NB4 (cell line): ENCODE measurements at regions not wholly inside any gene's neighbourhood (a gene's known extent, or its start where the extent isn't known, plus 50 kb on each side); places are given as distances from the start of the nearest gene placed in this dataset.
A peak's percentile ranks its signal among the peaks of the same experiment; 100 is the strongest.
"Not testable (repeated sequence)": the region's sequence is repeated elsewhere in the genome, so short reads cannot be mapped to it uniquely, and the experiment has no call there.

ENCODE experiments used
- DNase-seq: peaks from one replicate; pipeline ENCODE4 v3.0.0; 2010; ENCODE audit warnings: low read depth
- H3K4me3 ChIP-seq: one replicate; pipeline ENCODE4 v1.5.1; 2011; ENCODE audit warnings: mild to moderate bottlenecking, low read depth, low read length, moderate library complexity
- MAX ChIP-seq: IDR thresholded peaks from 2 replicates; pipeline ENCODE4 v1.6.1; 2011; ENCODE audit warnings: low read depth, low read length
- MYC ChIP-seq: IDR thresholded peaks from 2 replicates; pipeline ENCODE4 v1.6.1; 2011; ENCODE audit warnings: low read depth, low read length
- POLR2A ChIP-seq: IDR thresholded peaks from 2 replicates; pipeline ENCODE4 v1.6.1; 2011; ENCODE audit warnings: mild to moderate bottlenecking; ENCODE audit not compliant: insufficient read length; ENCODE audit errors: extremely low read depth
- TF ChIP-seq, protein P1 (sequence below): IDR thresholded peaks from one replicate; pipeline ENCODE4 v1.5.1; 2012; ENCODE audit warnings: low read depth, low read length

- TF ChIP-seq MAX (no peak), POLR2A (no peak), MYC (no peak)
- TF ChIP-seq, protein P1, sequence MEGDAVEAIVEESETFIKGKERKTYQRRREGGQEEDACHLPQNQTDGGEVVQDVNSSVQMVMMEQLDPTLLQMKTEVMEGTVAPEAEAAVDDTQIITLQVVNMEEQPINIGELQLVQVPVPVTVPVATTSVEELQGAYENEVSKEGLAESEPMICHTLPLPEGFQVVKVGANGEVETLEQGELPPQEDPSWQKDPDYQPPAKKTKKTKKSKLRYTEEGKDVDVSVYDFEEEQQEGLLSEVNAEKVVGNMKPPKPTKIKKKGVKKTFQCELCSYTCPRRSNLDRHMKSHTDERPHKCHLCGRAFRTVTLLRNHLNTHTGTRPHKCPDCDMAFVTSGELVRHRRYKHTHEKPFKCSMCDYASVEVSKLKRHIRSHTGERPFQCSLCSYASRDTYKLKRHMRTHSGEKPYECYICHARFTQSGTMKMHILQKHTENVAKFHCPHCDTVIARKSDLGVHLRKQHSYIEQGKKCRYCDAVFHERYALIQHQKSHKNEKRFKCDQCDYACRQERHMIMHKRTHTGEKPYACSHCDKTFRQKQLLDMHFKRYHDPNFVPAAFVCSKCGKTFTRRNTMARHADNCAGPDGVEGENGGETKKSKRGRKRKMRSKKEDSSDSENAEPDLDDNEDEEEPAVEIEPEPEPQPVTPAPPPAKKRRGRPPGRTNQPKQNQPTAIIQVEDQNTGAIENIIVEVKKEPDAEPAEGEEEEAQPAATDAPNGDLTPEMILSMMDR: no peak
- no peak overlapping the region for H3K4me3 ChIP-seq
- DNase-seq: no peak
Observed at GRCh38 chr17:31605761-31606160, 214.3 kb downstream of the RAB11FIP4 start.

GRCh38 chr17:31604936-31605335, 213.5 kb downstream of the RAB11FIP4 start:
- DNase-seq: no peak
- H3K4me3 ChIP-seq: no peak overlapping the region
- no peak for TF ChIP-seq MAX

DNA sequence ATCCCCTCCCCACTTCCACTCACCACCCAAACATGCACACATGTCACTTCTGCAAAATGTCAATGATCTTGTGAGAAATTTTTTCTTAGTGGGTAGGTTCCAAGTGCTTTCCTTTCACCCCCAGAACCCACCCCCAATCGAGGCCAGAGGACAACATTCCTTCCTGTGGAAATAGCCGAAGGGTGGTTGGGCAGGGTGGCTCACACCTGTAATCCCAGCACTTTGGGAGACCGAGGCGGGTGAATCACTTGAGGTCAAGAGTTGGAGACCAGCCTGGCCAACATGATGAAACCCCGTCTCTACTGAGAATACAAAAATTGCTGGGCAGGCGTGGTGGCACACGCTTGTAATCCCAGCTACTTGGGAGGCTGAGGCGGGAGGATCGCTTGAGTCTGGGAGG, 208.7 kb downstream of the RAB11FIP4 start:
- DNase-seq, H3K4me3 ChIP-seq: not testable (repeated sequence)

DNA sequence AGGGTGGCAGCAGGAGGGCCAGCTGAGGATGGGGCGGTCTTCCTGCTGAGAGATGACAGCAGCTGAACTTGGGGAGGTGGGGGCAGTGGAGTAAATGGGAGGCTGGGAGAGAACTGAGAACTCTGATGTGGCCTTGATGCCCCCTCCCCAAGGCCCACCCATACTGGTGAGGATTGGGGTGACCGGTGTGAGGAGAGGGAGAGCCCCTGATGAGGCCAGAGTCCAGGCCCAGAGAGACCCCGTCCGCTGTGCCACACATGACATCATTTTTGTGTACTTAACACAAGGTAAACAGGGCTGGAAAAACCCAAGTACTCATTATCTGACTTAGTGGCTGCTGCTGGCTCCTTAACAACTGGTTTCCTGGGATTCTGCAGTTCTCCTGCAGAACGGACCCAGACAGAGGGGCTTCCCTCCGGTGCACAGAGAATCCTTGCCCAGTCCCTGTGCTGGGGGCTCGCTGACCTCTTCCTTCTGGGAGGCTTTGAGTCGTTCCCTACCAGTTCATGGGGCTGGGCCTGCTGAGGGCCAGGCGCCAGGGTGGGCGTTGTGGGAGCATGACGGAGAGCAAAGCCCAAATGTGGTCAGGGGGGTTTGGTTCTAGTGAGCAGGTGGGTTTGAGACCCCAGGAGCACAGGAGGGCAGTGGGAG, 207.6 kb downstream of the RAB11FIP4 start:
- H3K4me3 ChIP-seq: no peak overlapping the region
- DNase-seq: no peak
- TF ChIP-seq MAX (no peak), POLR2A (no peak), MYC (no peak)
- TF ChIP-seq, protein P1: no peak

- H3K4me3 ChIP-seq: no peak overlapping the region
- TF ChIP-seq MAX: no peak
- TF ChIP-seq, protein P1: no peak
- no peak for TF ChIP-seq POLR2A
- TF ChIP-seq MYC: no peak
- peak; percentile 99 for DNase-seq
Observed at GRCh38 chr17:31598399-31598782, 206.9 kb downstream of the RAB11FIP4 start.

DNA sequence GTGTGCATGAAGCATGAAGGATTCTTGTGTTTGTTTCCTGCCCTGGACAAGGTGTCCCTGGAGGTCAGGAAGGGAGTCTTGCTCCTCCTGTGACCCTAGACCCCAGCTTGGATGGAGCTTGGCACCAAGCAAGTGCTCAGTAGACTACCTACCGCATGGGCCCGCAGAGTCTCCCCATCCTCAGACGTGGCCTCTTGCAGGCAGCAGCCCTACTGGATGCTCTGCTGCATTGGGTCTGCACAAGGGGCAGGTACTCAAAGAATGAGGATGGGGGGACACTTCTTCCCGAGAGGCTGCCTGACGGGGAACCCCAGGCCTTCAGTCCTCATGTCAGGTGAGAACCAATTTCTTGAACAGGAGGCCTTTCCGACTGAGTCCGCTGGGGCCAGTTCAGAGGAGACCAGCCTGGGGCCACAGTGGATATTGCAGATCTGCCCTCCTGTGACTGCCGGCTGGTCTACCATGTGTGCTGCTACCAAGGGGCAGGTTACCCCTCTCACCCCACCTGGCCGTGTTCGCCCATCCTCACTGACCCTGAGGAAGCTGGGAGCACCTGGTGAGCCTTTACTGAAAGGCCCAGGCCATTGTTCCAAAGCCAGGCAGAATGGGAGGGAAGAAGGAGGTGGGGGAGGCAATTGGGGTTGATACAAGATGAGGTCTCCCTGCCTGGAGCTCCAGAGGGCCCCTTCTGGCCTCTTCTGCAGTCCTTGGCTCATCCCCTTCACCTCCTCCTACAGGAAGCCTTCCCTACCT, 206.3 kb downstream of the RAB11FIP4 start:
- DNase-seq: no peak
- TF ChIP-seq MAX (no peak), MYC (no peak), POLR2A (no peak)
- TF ChIP-seq, protein P1: no peak
- H3K4me3 ChIP-seq: no peak overlapping the region
